BE2C (cell line): ENCODE measurements at regions not wholly inside any gene's neighbourhood (a gene's known extent, or its start where the extent isn't known, plus 50 kb on each side); places are given as distances from the start of the nearest gene placed in this dataset.

Source experiments
- DNase-seq: peaks from one replicate; pipeline ENCODE4 v3.0.0-alpha.2; 2020
- H3K27me3 ChIP-seq: fragments of 250-450 bp; sonication (Bioruptor Pico); 2 replicates; pipeline ENCODE4 v1.5.1; 2020; ENCODE audit warnings: mild to moderate bottlenecking
- H3K36me3 ChIP-seq: fragments of 250-450 bp; sonication (Bioruptor Pico); 2 replicates; pipeline ENCODE4 v1.5.1; 2020; ENCODE audit warnings: mild to moderate bottlenecking
- H3K4me1 ChIP-seq: fragments of 250-450 bp; sonication (Bioruptor Pico); 2 replicates; pipeline ENCODE4 v1.5.1; 2020
- H3K4me3 ChIP-seq: 2 replicates; pipeline ENCODE4 v1.5.1; 2011; ENCODE audit warnings: low read depth, low read length
- H3K9me3 ChIP-seq: fragments of 250-450 bp; sonication (Bioruptor Pico); 2 replicates; pipeline ENCODE4 v1.5.1; 2020
- CTCF ChIP-seq: IDR thresholded peaks from 2 replicates; pipeline ENCODE4 v1.5.1; 2012; ENCODE audit warnings: mild to moderate bottlenecking, low read depth, low read length

GRCh38 chr11:104588446-104588845 lies 309.8 kb downstream of the CASP12 start:
- Histone ChIP-seq H3K9me3 (no peaks in the 10 kb centered on the region), H3K4me3 (no peak overlapping the region), H3K4me1 (no peaks in the 10 kb centered on the region; the same call in 1 of the 2 replicates), H3K36me3 (no peaks in the 10 kb centered on the region), H3K27me3 (no peaks in the 10 kb centered on the region)
- no peak for DNase-seq
- no peak for TF ChIP-seq CTCF

- DNase-seq = no peak
- H3K27me3 ChIP-seq = no peaks in the 10 kb centered on the region
- H3K4me3 ChIP-seq = no peak overlapping the region
- TF ChIP-seq CTCF = no peak
- no peaks in the 10 kb centered on the region for H3K9me3 ChIP-seq
- no peaks in the 10 kb centered on the region; the same call in 1 of the 2 replicates for H3K4me1 ChIP-seq
- no peaks in the 10 kb centered on the region for H3K36me3 ChIP-seq
Measured at GRCh38 chr11:104584823-104585222, 313.4 kb downstream of the CASP12 start.

GRCh38 chr11:104583857-104584256 lies 314.4 kb downstream of the CASP12 start:
- Histone ChIP-seq H3K27me3 (no peaks in the 10 kb centered on the region), H3K9me3 (no peaks in the 10 kb centered on the region), H3K4me1 (no peaks in the 10 kb centered on the region; the same call in 1 of the 2 replicates), H3K36me3 (no peaks in the 10 kb centered on the region), H3K4me3 (no peak overlapping the region)
- DNase-seq = no peak
- TF ChIP-seq CTCF = no peak

GRCh38 chr11:104582431-104582830 lies 315.8 kb downstream of the CASP12 start:
- Histone ChIP-seq H3K4me1 (no peaks in the 10 kb centered on the region; the same call in 1 of the 2 replicates), H3K27me3 (no peaks in the 10 kb centered on the region), H3K4me3 (no peak overlapping the region), H3K36me3 (no peaks in the 10 kb centered on the region), H3K9me3 (no peaks in the 10 kb centered on the region)
- TF ChIP-seq CTCF = no peak
- no peak for DNase-seq

- Histone ChIP-seq H3K27me3 (no peaks in the 10 kb centered on the region), H3K9me3 (no peaks in the 10 kb centered on the region), H3K4me1 (no peaks in the 10 kb centered on the region; the same call in 1 of the 2 replicates), H3K4me3 (no peak overlapping the region), H3K36me3 (no peaks in the 10 kb centered on the region)
- no peak for TF ChIP-seq CTCF
- DNase-seq = no peak
Measured at GRCh38 chr11:104581246-104581980, 316.8 kb downstream of the CASP12 start.

- H3K27me3 ChIP-seq = no peaks in the 10 kb centered on the region
- H3K4me3 ChIP-seq = no peak overlapping the region
- no peaks in the 10 kb centered on the region for H3K36me3 ChIP-seq
- H3K4me1 ChIP-seq = peaks cover 3% of the 10 kb centered on the region; the same call in 1 of the 2 replicates
- TF ChIP-seq CTCF = no peak
- no peaks in the 10 kb centered on the region for H3K9me3 ChIP-seq
- DNase-seq = no peak
Measured at GRCh38 chr11:104573441-104573990, 324.7 kb downstream of the CASP12 start.
